Breast epithelium (tissue), 4 donors: ENCODE measurements at regions not wholly inside any gene's neighbourhood (a gene's known extent, or its start where the extent isn't known, plus 50 kb on each side); places are given as distances from the start of the nearest gene placed in this dataset.

Experiments used
- DNase-seq, 2 donors: peaks; one replicate each; pipeline ENCODE4 v3.0.0-alpha.2; 2019; ENCODE audit warnings: low spot score in 2 of 2
- H3K27ac ChIP-seq, 2 donors: fragments of 200-600 bp; sonication (generic) in 1 of 2; one replicate each; pipeline ENCODE4 v1.5.1; 2016 to 2019; ENCODE audit warnings: mild to moderate bottlenecking in 1 of 2
- H3K27me3 ChIP-seq, 2 donors: fragments of 200-600 bp; sonication (generic) in 1 of 2; one replicate each; pipeline versions ENCODE4 v1.5.1 to v1.6.0; 2017 to 2019; ENCODE audit warnings: control low read depth in 1 of 2, mild to moderate bottlenecking in 1 of 2
- H3K36me3 ChIP-seq: fragments of 200-600 bp; one replicate; pipeline ENCODE4 v1.5.1; 2019
- H3K4me1 ChIP-seq, 2 donors: fragments of 200-600 bp; sonication (generic); one replicate each; pipeline ENCODE4 v1.5.1; 2016 to 2019; ENCODE audit warnings: control low read depth in 1 of 2
- H3K4me3 ChIP-seq, 3 donors: fragments of 200-600 bp; sonication (generic); 1 replicate in 2 of 3; 2 replicates in 1 of 3; pipeline ENCODE4 v1.5.1; 2016 to 2019; ENCODE audit warnings: mild to moderate bottlenecking in 3 of 3, moderate library complexity in 2 of 3
- H3K9me3 ChIP-seq, 2 donors: fragments of 200-600 bp; sonication (generic) in 1 of 2; one replicate each; pipeline ENCODE4 v1.5.1; 2016 to 2019; ENCODE audit warnings: control low read depth in 1 of 2
- CTCF ChIP-seq, 3 donors: fragments of 450-650 bp; IDR thresholded peaks; one replicate each; pipeline ENCODE4 v1.5.1; 2016 to 2017; ENCODE audit warnings: antibody characterized with exemption in 3 of 3, mild to moderate bottlenecking in 3 of 3, moderate library complexity in 3 of 3
- POLR2A ChIP-seq: fragments of 450-650 bp; IDR thresholded peaks from one replicate; pipeline ENCODE4 v1.6.1; 2016; ENCODE audit warnings: antibody characterized with exemption, mild to moderate bottlenecking, moderate library complexity
- POLR2AphosphoS5 ChIP-seq, 3 donors: sonication (generic); formaldehyde crosslinking; IDR thresholded peaks; one replicate each; pipeline ENCODE4 v1.6.1; 2017; ENCODE audit warnings: antibody characterized with exemption in 3 of 3
- intact Hi-C: fragments of 100-400 bp; cut with DNase I; formaldehyde crosslinking; loops from one replicate; pipeline ENCODE4 v1.15.1; 2023; ENCODE audit warnings: low total_unique reads

DNA sequence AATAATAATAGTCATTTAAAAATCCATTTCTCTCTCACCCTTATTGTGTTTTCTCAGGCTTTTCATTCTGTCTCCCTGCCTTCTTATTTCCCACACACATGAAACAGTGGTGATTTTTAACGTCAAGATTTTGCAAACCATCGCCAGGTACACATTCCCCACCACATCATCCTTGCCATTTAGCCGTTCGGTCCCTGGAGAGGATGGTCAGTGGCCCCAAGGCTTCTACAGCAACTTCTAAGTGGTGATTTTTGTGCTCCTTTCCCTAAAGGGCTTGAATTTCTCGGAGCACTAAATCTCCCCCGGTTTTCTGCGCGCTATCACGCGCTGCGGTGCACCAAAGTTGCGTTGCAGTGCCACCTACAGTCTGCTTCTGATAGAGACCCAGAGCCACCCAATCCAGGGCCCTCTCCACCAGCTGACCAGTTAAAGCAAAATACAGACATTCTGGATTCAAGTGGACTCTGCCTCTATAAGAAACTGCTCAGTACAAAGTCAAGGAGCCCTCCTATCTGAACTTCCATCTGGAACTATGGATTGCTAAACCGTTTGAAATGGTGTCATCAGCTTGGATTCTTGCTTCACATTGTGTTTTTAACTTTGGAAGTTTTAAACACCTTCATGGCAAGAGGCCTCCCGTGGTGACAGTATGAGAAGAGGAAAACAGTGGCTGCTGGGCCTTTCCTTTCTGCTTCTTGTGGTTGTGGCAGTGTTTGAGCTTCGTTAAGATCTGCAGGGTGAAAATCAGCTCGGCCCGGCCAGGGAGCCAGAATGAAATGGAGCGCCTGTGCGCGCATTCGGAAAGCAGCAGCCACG lies 234.0 kb downstream of the SPTSSA start:
- Histone ChIP-seq H3K36me3 (no peaks in the 10 kb centered on the region), H3K27me3 (no peaks in the 10 kb centered on the region), H3K27ac (no peak overlapping the region), H3K9me3 (no peaks in the 10 kb centered on the region), H3K4me3 (peak overlapping the region in 1 of 3 donors; percentile 56), H3K4me1 (no peaks in the 10 kb centered on the region)
- intact Hi-C loops: no loop called here
- no peak for TF ChIP-seq POLR2A
- TF ChIP-seq CTCF (IDR thresholded peaks at IDR 0.05): peak; percentile 40 to 75 (median 70)
- peak; percentile 36 to 63 for DNase-seq

DNA sequence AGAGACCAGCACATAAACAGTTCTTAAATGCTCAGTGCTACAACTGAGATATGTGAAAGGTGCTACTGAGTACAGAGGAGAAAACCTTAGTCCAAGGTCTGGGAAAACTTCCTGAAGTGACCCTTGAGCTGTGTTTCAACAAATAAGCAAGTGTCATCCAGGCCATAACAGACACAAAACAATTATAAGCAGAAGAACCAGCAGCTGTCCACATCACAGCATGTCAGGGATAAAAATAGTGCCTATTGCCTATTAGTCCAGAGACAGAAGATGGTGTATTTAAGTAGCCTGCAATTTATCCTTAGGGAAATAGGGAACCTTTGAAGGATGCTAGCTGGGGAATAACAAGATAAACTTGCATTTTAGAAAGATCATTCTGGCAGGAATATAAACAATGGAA lies 237.8 kb downstream of the SPTSSA start:
- no peak for TF ChIP-seq POLR2AphosphoS5 (IDR thresholded peaks at IDR 0.05)
- TF ChIP-seq POLR2A: no peak
- TF ChIP-seq CTCF (IDR thresholded peaks at IDR 0.05): no peak
- intact Hi-C loops: no loop called here

DNA sequence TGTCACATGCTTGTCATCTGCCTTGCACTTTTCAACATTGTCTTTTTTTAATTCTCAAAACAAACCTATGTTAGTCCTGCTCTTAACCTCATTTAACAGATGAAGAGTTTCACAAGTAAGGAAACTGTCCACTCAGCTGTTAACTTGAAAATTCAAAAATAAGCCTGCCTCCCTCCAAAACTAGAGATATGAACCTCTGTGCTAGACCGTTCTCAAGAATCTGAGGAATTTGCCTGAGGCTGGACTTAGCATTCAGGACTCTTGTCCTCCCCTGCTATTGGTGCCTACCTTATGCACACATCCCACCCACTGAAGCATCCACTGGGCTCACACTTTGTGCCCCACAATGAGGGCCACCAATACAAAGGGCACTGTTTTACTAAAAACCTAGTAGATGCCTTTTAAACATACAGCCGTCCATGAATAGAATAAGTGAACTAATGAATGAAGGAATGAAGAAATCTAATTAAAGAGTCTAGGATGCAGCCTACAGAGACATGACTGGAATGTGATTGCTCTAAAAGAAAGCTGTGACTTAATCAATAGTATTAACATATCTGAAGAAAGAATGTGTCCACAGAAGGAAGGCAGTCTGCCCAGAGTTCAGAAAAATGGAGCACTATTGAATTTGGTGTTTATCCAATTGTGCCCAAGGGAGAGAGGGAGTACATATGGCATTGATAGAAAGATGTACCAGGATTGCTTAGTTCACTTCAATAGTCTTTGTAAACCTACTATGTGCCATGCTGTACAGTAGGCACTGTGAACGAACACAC lies 238.5 kb downstream of the SPTSSA start:
- Histone ChIP-seq H3K4me3 (no peak overlapping the region), H3K27me3 (no peaks in the 10 kb centered on the region), H3K9me3 (no peaks in the 10 kb centered on the region), H3K4me1 (no peaks in the 10 kb centered on the region), H3K27ac (no peak overlapping the region), H3K36me3 (no peaks in the 10 kb centered on the region)
- TF ChIP-seq POLR2A (no peak), POLR2AphosphoS5 (IDR thresholded peaks at IDR 0.05) (no peak), CTCF (IDR thresholded peaks at IDR 0.05) (no peak)
- intact Hi-C loops: no loop called here
- no peak for DNase-seq

More for the DNA sequence above, 237.8 kb downstream of the SPTSSA start:
- Histone ChIP-seq H3K4me1 (no peaks in the 10 kb centered on the region), H3K4me3 (no peak overlapping the region), H3K27ac (no peak overlapping the region), H3K9me3 (no peaks in the 10 kb centered on the region), H3K27me3 (no peaks in the 10 kb centered on the region), H3K36me3 (no peaks in the 10 kb centered on the region)
- DNase-seq: no peak

DNA sequence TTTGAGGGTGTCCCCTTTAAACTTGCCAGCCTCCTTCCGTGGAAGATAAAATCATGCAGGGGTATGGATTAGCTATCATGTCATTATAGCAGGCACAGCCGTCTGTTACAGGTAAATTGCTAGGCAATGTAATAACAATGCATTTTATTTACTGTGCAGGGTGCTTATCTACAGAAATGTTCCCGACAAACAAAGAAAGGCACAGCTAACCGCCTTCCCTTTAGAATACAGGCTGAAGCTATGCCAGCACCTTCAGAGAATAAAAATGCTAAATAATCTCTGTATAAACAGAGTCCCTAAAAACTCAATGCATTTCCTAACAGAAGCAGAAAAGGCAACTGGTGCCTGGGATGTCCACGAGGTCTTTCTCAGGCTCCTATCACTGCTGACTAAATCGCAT lies 239.2 kb downstream of the SPTSSA start:
- no peaks in the 10 kb centered on the region for H3K36me3 ChIP-seq
- no peak for TF ChIP-seq POLR2AphosphoS5 (IDR thresholded peaks at IDR 0.05)
- no peak for TF ChIP-seq CTCF (IDR thresholded peaks at IDR 0.05)
- no peak for TF ChIP-seq POLR2A
- no peaks in the 10 kb centered on the region for H3K9me3 ChIP-seq
- H3K4me3 ChIP-seq: no peak overlapping the region
- no peaks in the 10 kb centered on the region for H3K4me1 ChIP-seq
- no peak for DNase-seq
- intact Hi-C loops: no loop called here
- H3K27me3 ChIP-seq: no peaks in the 10 kb centered on the region
- no peak overlapping the region for H3K27ac ChIP-seq

GRCh38 chr14:34222122-34222521 lies 239.9 kb downstream of the SPTSSA start:
- H3K27me3 ChIP-seq: no peaks in the 10 kb centered on the region
- H3K36me3 ChIP-seq: no peaks in the 10 kb centered on the region
- no peak overlapping the region for H3K27ac ChIP-seq
- TF ChIP-seq CTCF (IDR thresholded peaks at IDR 0.05): no peak
- TF ChIP-seq POLR2AphosphoS5 (IDR thresholded peaks at IDR 0.05): no peak
- TF ChIP-seq POLR2A: no peak
- H3K4me1 ChIP-seq: no peaks in the 10 kb centered on the region
- DNase-seq: no peak
- no peak overlapping the region for H3K4me3 ChIP-seq
- no peaks in the 10 kb centered on the region for H3K9me3 ChIP-seq
- intact Hi-C loops: no loop called here
